HCT116 (cell line): ENCODE measurements at regions not wholly inside any gene's neighbourhood (a gene's known extent, or its start where the extent isn't known, plus 50 kb on each side); places are given as distances from the start of the nearest gene placed in this dataset.

Source experiments
- ATAC-seq: fragments of 200-7000 bp; cut with Tn5 transposase; 2 replicates; pipeline ENCODE4 v1.9.1; 2020; ENCODE audit warnings: mild to moderate bottlenecking, moderate library complexity
- BruUV-seq: library from RNA; stranded (reverse); fragments of 400-500 nt; replicated peaks from 2 replicates; lab custom pipeline; 2021; lab: Mats Ljungman, UMichigan
- CTCF ChIA-PET: fragments of 300-600 bp; sonication (Branson Sonifier 250); formaldehyde crosslinking; loops from one replicate; lab custom pipeline; 2021; ENCODE audit warnings: antibody characterized with exemption; lab: Charles Lee
- POLR2A ChIA-PET: fragments of 300-600, 350-600 bp; sonication (Branson Sonifier 250); formaldehyde crosslinking; loops from one replicate; lab custom pipeline; 2021; ENCODE audit warnings: antibody characterized with exemption; lab: Charles Lee
- RAD21 ChIA-PET, 2 experiments: fragments of 300-600 bp; sonication (Branson Sonifier 250); formaldehyde crosslinking; loops; one replicate each; lab custom pipeline; 2023; ENCODE audit warnings: low total read pairs in 2 of 2; ENCODE audit not compliant: uncharacterized antibody in 2 of 2, unreplicated experiment in 2 of 2, low non-redundant PET in 1 of 2; lab: Charles Lee
- DNase-seq: peaks from one replicate; pipeline ENCODE4 v3.0.0-alpha.2; 2010; ENCODE audit warnings: low read depth, low spot score
- H2AFZ ChIP-seq: fragments of 200-600 bp; shearing (Covaris generic), sonication (generic); 2 replicates; pipeline ENCODE4 v1.6.1; 2017; ENCODE audit warnings: low read depth, mixed run types, mixed read lengths, antibody characterized with exemption, low read length; ENCODE audit not compliant: poor library complexity, severe bottlenecking
- H3K27ac ChIP-seq: 2 replicates; pipeline ENCODE4 v1.5.1; 2012; ENCODE audit warnings: low read depth, low read length
- H3K27me3 ChIP-seq: fragments of 200-600 bp; sonication (generic); 2 replicates; pipeline ENCODE4 v1.6.1; 2016; ENCODE audit warnings: mixed run types, low read length, mixed read lengths; ENCODE audit not compliant: insufficient read depth
- H3K36me3 ChIP-seq, 2 experiments: fragments of 200-500 bp in 1 of 2; fragments of 200-600 bp in 1 of 2; sonication (Bioruptor generic) in 1 of 2; sonication (generic) in 1 of 2; 2 replicates each; pipeline versions ENCODE4 v1.5.1 to v1.6.1; 2014 to 2016; ENCODE audit warnings: low read length in 2 of 2, inconsistent platforms in 1 of 2, mixed read lengths in 1 of 2, mixed run types in 1 of 2; ENCODE audit not compliant: insufficient read depth in 2 of 2, control insufficient read depth in 1 of 2
- H3K4me1 ChIP-seq, 2 experiments: fragments of 200-600 bp in 1 of 2; sonication (generic) in 1 of 2; 2 replicates each; pipeline versions ENCODE4 v1.5.1 to v1.6.1; 2012 to 2017; ENCODE audit warnings: low read length in 2 of 2, inconsistent platforms in 1 of 2, mild to moderate bottlenecking in 1 of 2, mixed read lengths in 1 of 2, mixed run types in 1 of 2, moderate library complexity in 1 of 2; ENCODE audit not compliant: insufficient read depth in 2 of 2, control insufficient read depth in 1 of 2
- H3K4me2 ChIP-seq: fragments of 200-600 bp; sonication (generic); 2 replicates; pipeline ENCODE4 v1.6.1; 2017; ENCODE audit warnings: mixed run types, low read length, mixed read lengths
- H3K4me3 ChIP-seq, 2 experiments: fragments of 200-600 bp in 1 of 2; sonication (generic) in 1 of 2; replicated peaks in 1 of 2; 2 replicates each; pipeline ENCODE4 v1.5.1; 2011 to 2016; ENCODE audit warnings: low read length in 2 of 2, control low read depth in 1 of 2, low read depth in 1 of 2, mild to moderate bottlenecking in 1 of 2, mixed read lengths in 1 of 2, mixed run types in 1 of 2
- H3K79me2 ChIP-seq: fragments of 200-600 bp; sonication (generic); 2 replicates; pipeline ENCODE4 v1.6.1; 2017; ENCODE audit warnings: mild to moderate bottlenecking, mixed run types, low read length, moderate library complexity, mixed read lengths; ENCODE audit not compliant: insufficient read depth
- H3K9ac ChIP-seq: fragments of 200-600 bp; sonication (generic); 2 replicates; pipeline ENCODE4 v1.6.1; 2016; ENCODE audit warnings: low read length, mixed read lengths
- H3K9me2 ChIP-seq: fragments of 200-600 bp; sonication (generic), shearing (Covaris generic); 2 replicates; pipeline ENCODE4 v1.6.1; 2017; ENCODE audit warnings: mixed run types, mild to moderate bottlenecking, moderate library complexity; ENCODE audit not compliant: insufficient read depth
- H3K9me3 ChIP-seq, 2 experiments: fragments of 200-500 bp in 1 of 2; fragments of 200-600 bp in 1 of 2; sonication (Bioruptor generic) in 1 of 2; sonication (generic) in 1 of 2; 2 replicates each; pipeline ENCODE4 v1.6.1; 2014 to 2017; ENCODE audit warnings: low read length in 2 of 2, mixed read lengths in 2 of 2, inconsistent platforms in 1 of 2, low read depth in 1 of 2, mild to moderate bottlenecking in 1 of 2, mixed run types in 1 of 2, moderate library complexity in 1 of 2; ENCODE audit not compliant: control insufficient read depth in 1 of 2, insufficient read depth in 1 of 2
- H4K20me1 ChIP-seq: fragments of 200-600 bp; sonication (generic), shearing (Covaris generic); 2 replicates; pipeline ENCODE4 v1.6.1; 2017; ENCODE audit warnings: mixed run types, mild to moderate bottlenecking, moderate library complexity; ENCODE audit not compliant: insufficient read depth
- ATF3 ChIP-seq: IDR thresholded peaks from 2 replicates; pipeline ENCODE4 v1.6.1; 2012
- CBX3 ChIP-seq: IDR thresholded peaks from 2 replicates; pipeline ENCODE4 v1.6.1; 2012; ENCODE audit warnings: low read depth
- CEBPB ChIP-seq: IDR thresholded peaks from 2 replicates; pipeline ENCODE4 v1.6.1; 2012; ENCODE audit warnings: low read depth
- CTCF ChIP-seq, 3 experiments: fragments of 200-600 bp in 1 of 3; sonication (generic) in 1 of 3; IDR thresholded peaks in 2 of 3; conservative IDR thresholded peaks in 1 of 3; 2 replicates each; pipeline ENCODE4 v1.5.1; 2012 to 2017; ENCODE audit warnings: low read depth in 2 of 3, low read length in 2 of 3, antibody characterized with exemption in 1 of 3, borderline replicate concordance in 1 of 3, control low read depth in 1 of 3, mild to moderate bottlenecking in 1 of 3, mixed read lengths in 1 of 3, mixed run types in 1 of 3, moderate library complexity in 1 of 3; ENCODE audit not compliant: insufficient read depth in 1 of 3
- EGR1 ChIP-seq: IDR thresholded peaks from 2 replicates; pipeline ENCODE4 v1.6.1; 2012; ENCODE audit warnings: low read depth
- EZH2 ChIP-seq: fragments of 200-600 bp; sonication (generic); IDR thresholded peaks from 2 replicates; pipeline ENCODE4 v1.6.1; 2017; ENCODE audit warnings: antibody characterized with exemption, mixed run types
- EZH2phosphoT487 ChIP-seq: fragments of 200-600 bp; IDR thresholded peaks from 2 replicates; pipeline ENCODE4 v1.6.1; 2018; ENCODE audit warnings: antibody characterized with exemption, borderline replicate concordance
- FOSL1 ChIP-seq: IDR thresholded peaks from 2 replicates; pipeline ENCODE4 v1.6.1; 2012; ENCODE audit warnings: low read depth
- JUND ChIP-seq: IDR thresholded peaks from 2 replicates; pipeline ENCODE4 v1.6.1; 2012
- MAX ChIP-seq: IDR thresholded peaks from 2 replicates; pipeline ENCODE4 v1.6.1; 2012
- POLR2A ChIP-seq: IDR thresholded peaks from 2 replicates; pipeline ENCODE4 v1.7.0; 2011; ENCODE audit warnings: borderline replicate concordance; ENCODE audit not compliant: insufficient read depth, insufficient read length; ENCODE audit errors: extremely low read depth
- RAD21 ChIP-seq: IDR thresholded peaks from 2 replicates; pipeline ENCODE4 v1.6.1; 2012; ENCODE audit warnings: low read depth, mild to moderate bottlenecking
- REST ChIP-seq: IDR thresholded peaks from 2 replicates; pipeline ENCODE4 v1.6.1; 2012; ENCODE audit warnings: low read depth
- SIN3A ChIP-seq: IDR thresholded peaks from 2 replicates; pipeline ENCODE4 v1.6.1; 2012; ENCODE audit warnings: low read depth
- SP1 ChIP-seq: IDR thresholded peaks from 2 replicates; pipeline ENCODE4 v1.6.1; 2012; ENCODE audit warnings: low read depth
- SRF ChIP-seq: IDR thresholded peaks from 2 replicates; pipeline ENCODE4 v1.6.1; 2012; ENCODE audit warnings: low read depth
- TCF7L2 ChIP-seq: IDR thresholded peaks from 2 replicates; pipeline ENCODE4 v1.7.0; 2011; ENCODE audit warnings: borderline replicate concordance, inconsistent platforms; ENCODE audit not compliant: insufficient read depth, insufficient read length; ENCODE audit errors: extremely low read depth
- ZFX ChIP-seq: fragments of 450-650 bp; IDR thresholded peaks from 2 replicates; pipeline ENCODE4 v1.6.1; 2017
- ZNF274 ChIP-seq: fragments of 200-500 bp; sonication (Bioruptor generic); IDR thresholded peaks from 2 replicates; pipeline ENCODE4 v1.6.1; 2014; ENCODE audit warnings: mild to moderate bottlenecking, low read depth, low read length, inconsistent platforms
- intact Hi-C: fragments of 100-400 bp; cut with micrococcal nuclease; formaldehyde crosslinking; loops from 2 replicates; pipeline ENCODE4 v1.10.0; 2022

- Histone ChIP-seq H3K36me3 (no peaks in the 10 kb centered on the region), H3K4me3 (no peak overlapping the region), H3K9me3 (no peaks in the 10 kb centered on the region), H2AFZ (no peak overlapping the region), H3K27ac (no peak overlapping the region), H3K9me2 (no peaks in the 10 kb centered on the region)
- ChIA-PET POLR2A (no interaction called here), CTCF (no interaction called here)
- intact Hi-C loops = no loop called here
- TF ChIP-seq ZNF274 (no peak), POLR2A (no peak), SIN3A (no peak), TCF7L2 (no peak), JUND (no peak), SP1 (no peak), REST (no peak), ZFX (no peak), RAD21 (no peak), EZH2 (no peak), CTCF (IDR thresholded peaks at IDR 0.05 in 2 of 3, conservative IDR thresholded peaks at IDR 0.05 in 1 of 3; ENCODE audit: borderline replicate concordance in 1 of 3, insufficient read depth in 1 of 3, low read depth in 2 of 3, low read length in 2 of 3) (no peak), CBX3 (no peak), CEBPB (no peak), MAX (no peak), FOSL1 (no peak), EZH2phosphoT487 (no peak), EGR1 (no peak), SRF (no peak), ATF3 (no peak)
- TF ChIP-seq, all 23 proteins: peak for 0
- no peaks in the 10 kb centered on the region for H3K4me1 ChIP-seq
- no peaks in the 10 kb centered on the region for H4K20me1 ChIP-seq
- no peak for ATAC-seq
- no peak overlapping the region for H3K4me2 ChIP-seq
- no peaks in the 10 kb centered on the region for H3K79me2 ChIP-seq
- H3K27me3 ChIP-seq = no peaks in the 10 kb centered on the region
- RAD21 ChIA-PET = no interaction called here
- BruUV-seq = no TSS peak
- DNase-seq = no peak
- no peak overlapping the region for H3K9ac ChIP-seq
Observed at GRCh38 chr15:96404560-96404959, 74.1 kb downstream of the NR2F2 start.
